Inflammatory macrophage treated with lipopolysaccharide for 4 hours (primary cell): ENCODE measurements at regions not wholly inside any gene's neighbourhood (a gene's known extent, or its start where the extent isn't known, plus 50 kb on each side); places are given as distances from the start of the nearest gene placed in this dataset.
"Not testable (repeated sequence)": the region's sequence is repeated elsewhere in the genome, so short reads cannot be mapped to it uniquely, and the experiment has no call there.

Experiments used
- DNase-seq: peaks from one replicate; pipeline ENCODE4 v3.0.0-alpha.2; 2020

DNA sequence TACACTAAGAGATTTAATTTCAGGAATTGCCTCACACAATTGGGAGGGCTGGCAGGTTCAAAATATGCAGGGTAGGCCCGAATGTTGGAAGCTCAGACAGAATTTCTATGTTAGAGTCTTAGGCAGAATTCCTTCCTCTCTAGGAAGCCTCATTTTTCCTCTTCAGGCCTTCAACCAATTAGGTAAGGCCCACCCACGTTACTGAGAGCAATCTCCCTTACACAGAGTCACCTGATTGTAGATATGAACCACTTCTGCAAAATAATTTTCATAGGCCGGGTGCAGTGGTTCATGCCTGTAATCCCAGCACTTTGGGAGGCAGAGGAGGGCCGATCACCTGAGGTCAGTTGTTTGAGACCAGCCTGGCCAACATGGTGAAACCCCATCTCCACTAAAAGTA lies 50.2 kb upstream of the HIVEP1 start:
- peak; percentile 36 for DNase-seq

DNA sequence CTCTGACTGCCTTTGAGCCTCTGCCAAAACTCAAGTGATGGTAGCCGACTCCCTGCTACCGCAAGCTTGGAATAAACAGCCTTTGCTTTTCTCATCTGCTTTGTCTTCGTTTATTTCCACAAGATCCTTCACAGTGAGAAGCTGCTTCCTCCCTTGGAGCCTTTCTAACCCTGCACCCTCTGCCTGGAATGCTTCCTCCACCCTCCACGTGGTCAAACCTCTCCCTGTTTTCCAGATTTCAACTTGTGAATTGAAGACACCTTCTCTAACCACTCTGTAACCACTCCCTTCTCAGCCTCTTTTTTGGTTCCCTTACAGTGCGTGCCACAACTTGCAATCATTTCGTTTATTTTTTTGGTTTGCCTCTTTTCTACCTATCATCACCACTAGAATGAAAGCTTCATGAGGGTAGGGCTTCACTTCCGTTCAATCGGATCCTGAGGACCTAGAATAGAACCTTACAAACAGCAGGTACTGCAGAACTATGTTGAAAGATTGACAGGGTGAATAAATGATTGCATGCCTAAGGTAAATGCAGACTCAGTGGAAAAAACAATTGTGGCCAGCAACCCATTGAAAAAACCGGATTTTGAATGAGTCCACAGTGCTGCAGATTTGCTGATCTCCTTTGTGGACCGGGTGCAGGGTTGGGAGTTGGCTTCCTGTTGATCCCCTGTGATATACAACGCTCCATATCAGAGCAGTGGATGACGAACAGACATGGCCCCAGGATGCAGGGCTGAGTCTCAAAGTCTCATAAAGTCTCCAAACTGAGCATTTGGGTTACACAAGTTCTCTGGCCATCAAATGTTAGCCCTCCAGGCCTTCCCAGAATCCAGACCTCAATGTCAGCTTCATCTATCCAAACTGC lies 51.0 kb upstream of the HIVEP1 start:
- DNase-seq: no peak

DNA sequence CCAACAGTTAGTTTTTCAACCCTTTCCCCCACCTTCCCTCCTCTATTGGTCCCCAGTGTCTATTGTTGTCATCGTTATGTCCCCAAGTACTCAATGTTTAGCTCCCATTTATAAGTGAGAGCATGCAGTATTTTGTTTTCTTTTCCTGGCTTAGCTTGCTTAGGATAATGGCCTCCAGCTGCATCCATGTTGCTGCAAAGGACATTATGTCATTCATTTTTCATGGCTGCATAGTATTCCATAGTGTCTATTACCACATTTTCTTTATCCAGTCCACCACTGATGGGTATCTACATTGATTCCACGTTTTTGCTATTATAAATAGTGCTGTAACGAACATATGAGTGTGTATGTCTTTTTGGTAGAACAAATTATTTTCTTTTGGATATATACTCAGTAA lies 55.3 kb upstream of the HIVEP1 start:
- DNase-seq: no peak

DNA sequence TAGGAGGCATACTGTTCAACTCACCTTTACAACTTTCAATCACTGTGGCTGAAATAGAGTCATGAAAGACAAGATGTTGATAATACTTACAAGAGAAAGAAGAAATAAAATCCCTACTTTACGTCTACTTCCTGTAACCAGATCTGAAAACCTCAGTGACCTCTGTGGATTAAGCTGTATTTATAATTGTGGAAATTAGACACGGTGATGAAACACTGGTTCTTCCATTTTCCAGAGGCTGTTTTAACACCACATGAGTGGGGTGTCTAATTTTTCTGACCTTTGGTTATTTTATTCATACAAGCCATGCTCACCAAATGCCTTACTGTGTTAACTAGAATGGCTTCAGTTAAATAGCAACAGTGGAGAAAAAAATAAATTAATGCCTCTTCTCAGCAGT lies 58.5 kb upstream of the HIVEP1 start:
- no peak for DNase-seq

DNA sequence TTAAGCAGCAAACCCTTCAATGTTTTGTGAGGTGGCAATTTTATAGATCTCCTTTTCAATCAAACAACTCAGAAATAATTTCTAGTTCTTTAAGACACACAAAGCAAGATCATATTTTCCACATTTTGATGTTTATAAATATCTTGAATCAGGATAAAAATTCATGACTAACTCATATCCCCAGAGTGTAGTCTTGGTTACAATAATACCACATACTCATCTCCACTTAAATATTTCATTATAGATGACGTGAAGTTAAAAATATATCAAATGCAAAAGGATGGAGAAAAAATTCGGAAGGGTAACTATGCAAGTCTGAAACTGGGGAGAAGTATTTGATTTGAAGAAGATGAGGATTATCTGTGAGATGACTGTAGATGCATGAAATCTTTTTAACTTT lies 59.8 kb upstream of the HIVEP1 start:
- no peak for DNase-seq

DNA sequence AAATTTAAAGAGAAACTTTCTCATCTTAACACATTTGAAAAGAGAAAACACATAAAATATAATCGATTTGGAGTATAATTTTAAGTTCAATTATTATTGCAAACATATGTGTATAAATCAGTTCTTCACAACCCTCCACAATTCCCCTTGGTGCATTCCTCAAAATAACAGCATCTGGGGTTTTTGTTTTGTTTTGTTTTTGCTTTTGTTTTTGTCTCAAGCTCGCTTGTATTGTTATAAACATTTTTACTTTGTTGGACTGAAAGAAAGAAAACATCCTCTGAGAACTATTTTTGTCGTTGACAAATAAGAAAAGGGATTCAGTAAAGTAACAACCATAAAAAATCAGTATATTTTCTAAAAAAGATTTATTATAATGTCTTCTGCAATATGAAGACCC lies 60.2 kb upstream of the HIVEP1 start:
- no peak for DNase-seq

DNA sequence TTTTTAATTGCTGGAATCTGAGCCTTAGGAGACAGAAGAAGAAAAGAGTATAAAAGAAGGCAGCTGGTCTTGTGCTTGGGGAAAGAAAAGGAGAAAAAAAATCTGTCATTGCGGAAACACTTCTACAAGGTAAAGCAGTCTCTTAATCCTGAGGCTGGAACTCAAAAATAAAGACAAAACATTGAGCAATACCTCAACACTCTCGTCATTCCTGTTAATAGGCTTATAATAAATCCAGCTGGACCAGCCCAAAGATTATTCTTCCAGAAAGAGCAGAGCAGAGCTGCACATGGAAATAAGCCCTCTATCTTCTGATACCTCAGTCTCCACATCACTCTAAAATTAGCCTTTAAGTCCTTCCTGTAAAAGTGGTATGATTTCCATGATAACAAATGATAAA lies 62.0 kb upstream of the HIVEP1 start:
- no peak for DNase-seq

DNA sequence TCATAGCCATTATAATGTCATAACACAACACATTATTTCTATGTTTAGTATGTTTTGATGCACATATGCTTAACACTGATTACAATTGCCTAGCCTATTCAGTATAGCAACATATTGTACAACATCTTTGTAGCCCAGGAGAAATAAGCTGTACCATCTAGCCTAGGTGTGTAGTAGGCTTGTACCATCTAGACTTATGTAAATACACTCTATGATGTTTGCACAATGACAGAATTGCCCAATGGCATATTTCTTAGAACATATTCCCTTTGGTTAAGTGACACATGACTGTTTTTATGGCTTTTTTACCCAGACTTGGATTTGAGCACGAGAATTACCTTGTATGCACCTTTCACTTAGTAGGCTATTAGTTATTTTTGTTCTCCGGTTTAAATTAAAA lies 64.5 kb upstream of the HIVEP1 start:
- DNase-seq: peak; percentile 26

DNA sequence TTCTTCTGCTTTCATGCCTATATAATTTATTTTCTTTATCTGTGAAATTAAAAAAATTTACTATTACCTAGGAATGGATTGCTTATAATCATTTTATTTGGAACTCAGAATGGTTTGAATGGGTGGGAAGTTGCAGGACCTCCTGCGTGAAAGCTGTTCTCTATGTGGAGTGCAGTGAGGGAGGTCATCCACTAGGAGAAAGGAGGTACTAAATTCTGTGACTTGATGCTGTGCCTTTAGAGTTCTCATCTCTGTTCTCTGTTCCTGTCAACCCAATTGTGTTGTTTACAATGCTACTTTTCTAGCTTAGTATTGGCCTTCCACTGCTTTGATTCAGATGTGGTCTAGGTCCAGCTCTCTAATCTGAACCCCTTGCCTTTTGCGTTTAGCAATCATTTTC lies 65.0 kb upstream of the HIVEP1 start:
- no peak for DNase-seq

DNA sequence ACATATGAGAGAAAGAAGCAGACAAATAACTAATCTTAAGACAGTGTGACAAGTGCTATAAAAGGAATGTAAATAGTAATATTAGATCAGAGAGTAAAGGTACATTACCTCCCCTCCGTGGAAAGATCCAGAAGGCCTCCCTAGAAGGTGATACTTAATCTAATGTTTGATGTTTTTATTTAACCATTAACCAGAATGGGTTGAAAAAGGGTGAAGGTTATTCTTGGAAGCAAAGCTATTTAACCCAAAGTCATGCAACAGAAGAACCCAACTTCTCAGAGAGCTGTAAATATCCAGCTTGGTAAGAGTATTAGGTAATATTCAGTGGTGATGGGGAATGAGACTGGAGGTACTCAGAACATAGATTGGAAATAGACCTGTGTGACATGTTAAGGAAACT lies 68.0 kb upstream of the HIVEP1 start:
- DNase-seq: no peak

DNA sequence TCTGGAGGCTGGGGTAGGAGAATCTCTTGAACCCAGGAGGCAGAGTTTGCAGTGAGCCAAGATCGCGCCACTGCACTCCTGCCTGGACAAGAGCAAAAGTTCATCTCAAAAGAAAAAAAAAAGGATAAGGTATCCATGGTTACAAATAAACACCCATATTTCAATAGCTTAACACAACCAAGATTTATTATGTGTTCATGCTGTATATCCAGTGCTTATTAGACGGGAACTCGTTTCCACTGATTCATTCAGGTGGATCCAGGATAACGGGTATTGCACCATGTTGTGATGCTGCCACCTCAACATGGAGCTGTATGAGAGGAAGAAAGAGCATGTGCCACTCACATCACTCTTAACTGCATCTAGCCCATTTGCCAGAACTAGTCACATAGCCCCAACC lies 69.1 kb upstream of the HIVEP1 start:
- no peak for DNase-seq

DNA sequence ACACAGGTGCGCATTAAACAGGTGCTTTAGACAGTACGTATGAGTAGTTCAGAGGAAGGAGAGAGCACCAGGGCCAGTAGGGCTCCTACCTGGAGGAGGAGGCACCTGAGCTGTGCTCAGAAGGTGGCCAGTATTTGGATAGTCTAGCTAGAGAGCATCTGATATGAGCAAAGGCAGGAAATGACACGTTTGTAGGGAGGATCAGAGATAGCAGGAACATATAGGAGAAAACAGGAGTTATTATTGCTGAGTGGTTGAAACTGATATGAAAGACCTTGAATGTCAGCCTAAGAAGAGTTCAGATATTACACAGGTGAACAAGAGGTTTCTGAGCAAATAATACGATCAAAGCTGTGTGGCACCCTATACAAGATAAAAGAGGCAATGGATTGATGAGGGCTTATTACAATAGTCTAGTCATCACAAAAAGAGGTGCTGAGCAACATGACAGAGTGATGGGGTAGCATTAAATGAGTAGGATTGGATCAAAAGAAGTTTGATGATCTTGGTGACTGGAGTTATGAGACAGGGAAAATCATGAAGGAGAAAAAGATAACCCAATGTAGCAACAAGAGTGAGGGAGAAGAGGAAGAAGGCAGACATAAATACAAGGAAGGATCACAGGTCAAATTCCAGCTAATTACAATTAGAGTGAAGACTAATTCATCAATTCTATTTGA lies 69.8 kb upstream of the HIVEP1 start:
- no peak for DNase-seq

DNA sequence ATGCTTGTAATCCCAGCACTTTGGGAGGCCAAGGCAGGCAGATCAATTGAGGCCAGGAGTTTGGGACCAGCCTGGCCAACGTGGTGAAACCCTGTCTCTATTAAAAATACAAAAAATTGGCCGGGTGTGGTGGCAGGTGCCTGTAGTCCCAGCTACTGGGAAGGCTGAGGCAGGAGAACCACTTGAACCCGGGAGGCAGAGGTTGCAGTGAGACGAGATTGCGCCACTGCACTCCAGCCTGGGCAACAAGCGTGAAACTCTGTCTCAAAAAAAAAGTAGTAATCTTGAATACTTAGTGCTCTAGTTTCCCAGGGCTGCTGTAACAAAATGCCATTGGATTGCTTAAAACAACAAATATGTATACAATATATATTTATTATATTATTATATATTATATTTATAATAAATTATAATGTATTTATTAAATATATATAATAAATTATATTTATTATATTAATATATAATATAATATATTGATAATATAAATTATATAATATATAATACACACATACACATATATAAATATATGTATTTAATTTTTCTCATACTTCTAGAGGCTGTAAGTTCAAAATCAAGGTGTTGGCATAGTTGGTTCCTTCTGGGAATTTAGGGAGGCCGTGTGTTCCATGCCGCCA lies 71.5 kb upstream of the HIVEP1 start:
- not testable (repeated sequence) for DNase-seq

DNA sequence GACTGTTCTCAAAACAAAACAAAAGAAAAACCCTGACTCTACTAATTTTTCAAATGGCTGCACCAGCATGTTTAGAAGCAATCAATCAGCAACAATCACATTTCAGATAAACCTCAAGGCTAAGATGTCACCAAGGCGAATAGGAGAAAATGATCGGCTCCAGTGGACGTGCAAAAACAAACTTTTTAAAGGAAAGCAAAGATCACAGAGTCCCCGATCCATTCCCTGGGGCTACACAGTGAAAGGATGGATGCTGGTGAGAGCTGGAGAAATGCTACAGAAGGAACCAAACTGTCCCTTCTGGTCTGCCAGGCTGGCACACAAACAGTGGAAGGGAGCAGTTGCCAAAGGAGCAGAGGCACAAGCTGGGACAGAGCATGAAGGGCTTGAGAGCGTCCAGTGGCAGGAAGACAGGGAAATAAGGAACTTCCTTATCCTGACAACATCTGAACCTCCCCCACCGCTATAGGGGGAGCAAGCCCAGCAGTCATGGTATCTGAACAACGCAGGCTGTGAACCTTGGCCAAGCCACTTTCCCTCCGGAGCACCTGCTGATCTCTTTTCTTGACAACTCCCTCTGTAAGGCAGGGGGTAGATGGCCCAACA lies 73.7 kb upstream of the HIVEP1 start:
- DNase-seq: peak; percentile 7

DNA sequence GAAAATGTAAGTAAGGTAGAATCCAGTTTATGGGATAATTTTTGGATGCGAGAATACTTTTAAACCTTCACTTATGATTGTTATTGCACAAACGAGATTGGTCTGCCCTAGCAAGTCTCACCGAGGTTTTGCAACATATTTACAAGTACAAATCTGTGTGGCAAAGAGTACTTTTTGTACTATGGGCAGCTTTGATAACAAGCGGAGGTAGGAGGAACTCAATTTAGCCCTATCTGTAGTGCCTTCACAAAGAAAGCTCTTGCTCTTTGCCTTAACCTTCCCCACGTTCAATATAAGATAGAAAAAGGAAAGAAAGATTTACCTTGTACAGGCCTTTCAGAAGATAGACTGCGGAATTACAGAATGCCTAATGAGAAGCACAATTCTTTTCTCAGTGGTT lies 77.5 kb upstream of the HIVEP1 start:
- no peak for DNase-seq

DNA sequence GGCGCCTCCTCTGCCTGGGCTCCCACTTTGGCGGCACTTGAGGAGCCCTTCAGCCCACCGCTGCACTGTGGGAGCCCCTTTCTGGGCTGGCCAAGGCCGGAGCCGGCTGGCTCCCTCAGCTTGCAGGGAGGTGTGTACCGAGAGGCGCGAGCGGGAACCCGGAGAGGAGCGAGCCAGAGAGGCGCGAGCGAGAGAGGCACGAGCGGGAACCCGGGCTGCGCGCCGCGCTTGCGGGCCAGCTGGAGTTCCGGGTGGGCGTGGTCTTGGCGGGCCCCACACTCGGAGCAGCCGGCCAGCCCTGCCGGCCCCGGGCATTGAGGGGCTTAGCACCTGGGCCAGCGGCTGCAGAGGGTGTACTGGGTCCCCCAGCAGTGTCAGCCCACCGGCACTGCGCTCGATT lies 79.2 kb upstream of the HIVEP1 start:
- DNase-seq: not testable (repeated sequence)

DNA sequence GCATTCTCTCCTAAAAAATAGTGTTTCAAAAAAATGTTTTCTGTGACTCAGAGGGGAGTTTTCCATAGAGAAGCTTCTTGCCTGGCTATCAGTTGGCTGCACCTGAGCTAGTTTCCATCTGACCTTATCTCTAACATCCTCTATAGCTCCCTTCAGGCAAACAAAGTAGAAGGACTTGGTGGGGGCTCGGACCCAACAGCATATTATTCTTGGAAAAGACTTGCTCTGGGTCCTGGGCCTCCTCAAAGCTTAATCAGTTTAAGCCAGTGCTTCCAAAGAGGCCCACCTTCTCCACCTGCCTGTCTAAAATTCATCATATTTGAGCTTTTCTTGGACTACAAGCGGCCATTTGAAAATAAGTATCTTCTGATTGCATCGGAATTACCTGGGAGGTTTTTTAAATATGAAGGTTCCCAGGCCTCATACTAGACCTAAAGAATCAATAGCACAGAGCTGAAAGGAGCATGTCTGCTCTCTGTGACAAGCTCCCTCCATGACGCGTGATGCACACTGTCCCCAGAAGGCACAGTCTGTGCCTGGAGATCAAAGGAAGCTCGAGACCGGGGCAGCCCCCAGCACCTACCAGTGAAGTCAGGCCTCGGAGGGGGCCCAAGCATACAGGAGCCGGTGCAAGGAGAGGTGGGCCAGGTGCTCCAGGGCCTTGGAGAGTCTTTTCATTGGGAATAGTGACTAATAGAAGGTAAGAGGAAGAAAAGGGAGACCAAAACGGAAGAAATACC lies 80.6 kb upstream of the HIVEP1 start:
- DNase-seq: no peak

DNA sequence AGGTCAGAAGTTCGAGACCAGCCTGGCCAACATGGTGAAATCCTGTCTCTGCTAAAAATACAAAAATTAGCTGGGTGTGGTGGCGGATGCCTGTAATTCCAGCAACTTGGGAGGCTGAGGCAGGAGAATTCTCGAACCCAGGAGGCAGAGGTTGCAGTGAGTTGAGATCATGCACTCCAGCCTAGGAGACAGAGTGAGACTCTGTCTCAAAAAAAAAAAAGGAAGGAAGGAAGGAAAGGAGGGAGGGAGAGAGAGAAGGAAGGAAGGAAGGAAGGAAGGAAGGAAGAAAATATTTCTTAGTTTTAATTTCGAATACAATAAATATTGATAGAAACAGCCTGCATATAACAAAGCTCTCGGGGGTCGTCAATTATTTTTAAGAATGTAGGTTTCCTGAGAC lies 81.3 kb upstream of the HIVEP1 start:
- DNase-seq: not testable (repeated sequence)

DNA sequence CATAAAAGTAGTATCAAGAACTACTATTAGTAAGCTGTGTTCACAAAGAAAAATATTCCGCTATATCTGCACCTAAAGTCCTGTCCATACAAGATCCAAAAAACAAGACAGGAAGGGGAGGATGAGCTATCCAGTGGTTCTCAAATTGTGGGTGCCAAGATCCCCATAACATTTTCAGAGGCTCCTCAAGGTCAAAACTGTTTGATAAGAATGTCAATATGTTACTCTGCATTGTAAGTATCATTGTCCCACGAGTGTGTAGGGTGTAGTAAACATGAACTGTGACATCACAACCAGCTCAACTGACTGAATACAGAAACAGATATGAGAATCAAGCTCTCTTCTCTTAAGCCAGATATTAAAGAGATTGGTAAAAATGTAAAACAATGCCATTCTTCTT lies 81.9 kb upstream of the HIVEP1 start:
- DNase-seq: no peak

DNA sequence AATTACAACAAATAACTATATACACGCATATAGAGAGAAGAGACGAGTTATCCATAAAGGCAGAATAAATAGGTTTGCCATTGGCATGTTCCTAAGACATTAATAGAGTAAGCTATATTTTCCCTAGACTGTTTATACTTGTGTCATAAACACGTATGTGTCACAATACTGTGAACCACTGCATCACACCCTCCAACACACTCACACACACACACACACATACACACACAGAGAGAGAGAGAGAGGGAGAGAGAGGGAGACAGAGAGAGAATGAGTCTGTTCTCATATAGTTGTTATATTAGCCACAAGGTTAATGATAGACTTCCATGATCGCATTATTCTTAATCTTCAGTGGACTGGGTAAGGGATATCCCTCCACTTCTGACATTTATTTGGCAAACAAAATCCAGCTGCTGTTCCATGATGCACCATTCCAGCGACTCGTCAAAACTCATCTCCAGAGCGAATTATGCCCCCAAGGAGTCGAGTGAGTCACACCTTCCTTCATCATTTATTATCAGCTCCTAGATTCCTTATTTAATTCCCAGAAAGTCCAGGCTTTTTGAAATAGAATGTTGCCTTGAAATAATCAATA lies 82.8 kb upstream of the HIVEP1 start:
- no peak for DNase-seq

DNA sequence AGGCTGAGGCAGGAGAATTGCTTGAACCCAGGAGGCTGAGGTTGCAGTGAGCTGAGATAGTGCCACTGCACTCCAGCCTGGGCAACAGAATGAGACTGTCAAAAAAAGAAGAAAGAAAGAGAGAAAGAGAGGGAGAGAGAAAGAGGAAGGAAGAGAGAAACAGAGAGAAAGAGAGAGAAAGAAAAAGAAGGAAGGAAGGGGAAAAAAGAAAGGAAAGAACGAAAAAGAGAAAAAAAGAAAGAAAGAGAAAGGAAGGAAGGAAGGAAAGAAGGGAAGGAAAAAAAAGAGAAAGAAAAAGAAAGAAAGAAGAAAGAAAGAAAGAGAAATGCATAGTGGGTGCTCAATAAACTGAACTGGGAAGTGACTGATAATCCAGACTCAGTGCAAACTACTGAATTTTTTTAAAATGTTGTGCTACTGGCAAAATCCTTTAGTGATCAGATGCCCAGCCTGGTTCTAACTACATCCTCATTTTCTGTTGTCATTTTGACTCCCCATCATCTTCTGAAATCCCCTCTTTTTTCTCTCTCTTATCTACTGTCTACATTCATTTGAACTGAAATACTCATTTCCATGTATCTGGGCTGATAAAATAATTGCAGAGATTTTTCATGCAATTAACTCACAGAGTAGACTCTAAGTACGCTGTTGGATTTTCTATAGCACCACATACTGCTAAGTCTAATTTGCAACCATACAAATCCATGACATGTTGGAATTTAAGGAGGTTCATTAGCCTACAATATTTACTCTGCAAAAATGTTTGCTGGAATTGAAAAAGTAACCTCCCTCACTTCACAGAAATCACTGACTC lies 85.3 kb upstream of the HIVEP1 start:
- no peak for DNase-seq

DNA sequence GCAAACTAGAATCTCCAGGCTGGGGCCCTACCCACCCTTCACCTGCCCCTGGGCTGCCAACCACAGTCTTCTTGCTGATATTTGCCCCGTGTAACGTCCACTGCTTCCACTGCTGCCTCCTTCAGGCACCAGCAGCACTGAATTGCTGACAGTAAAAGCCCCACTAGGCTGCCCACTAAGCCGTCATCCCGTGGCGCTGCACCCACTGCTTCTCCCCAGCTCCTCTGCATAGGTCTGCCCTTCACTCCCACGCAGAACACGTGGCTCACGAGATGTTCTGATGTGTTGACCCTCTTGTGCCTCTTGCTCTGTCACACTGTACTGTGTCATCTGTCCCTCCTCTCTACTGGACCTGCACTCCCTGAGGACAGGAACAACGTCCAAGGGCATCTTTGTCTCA lies 86.3 kb upstream of the HIVEP1 start:
- DNase-seq: no peak
